Psoas muscle (tissue), 7 donors: ENCODE measurements at regions not wholly inside any gene's neighbourhood (a gene's known extent, or its start where the extent isn't known, plus 50 kb on each side); places are given as distances from the start of the nearest gene placed in this dataset.

Source experiments
- ATAC-seq, 4 donors: fragments of 200-7000 bp; cut with Tn5 transposase; one replicate each; pipeline ENCODE4 v1.9.1; 2020; ENCODE audit warnings: moderate library complexity in 3 of 4, mild to moderate bottlenecking in 2 of 4
- DNase-seq, 2 donors: peaks; one replicate each; pipeline ENCODE4 v3.0.0-alpha.2; 2020
- H3K27ac ChIP-seq: fragments of 200-600 bp; one replicate; pipeline ENCODE4 v1.8.0; 2022
- H3K27me3 ChIP-seq, 3 donors: fragments of 200-600 bp in 1 of 3; one replicate each; pipeline versions ENCODE4 v1.6.1 to v1.8.0; 2013 to 2022; ENCODE audit warnings: low read length in 2 of 3, mild to moderate bottlenecking in 2 of 3, moderate library complexity in 1 of 3; ENCODE audit not compliant: insufficient read depth in 3 of 3
- H3K36me3 ChIP-seq, 2 donors: fragments of 200-600 bp in 1 of 2; one replicate each; pipeline versions ENCODE4 v1.6.1 to v1.8.0; 2013 to 2022; ENCODE audit warnings: low read depth in 1 of 2, mild to moderate bottlenecking in 1 of 2, moderate library complexity in 1 of 2; ENCODE audit not compliant: insufficient read depth in 1 of 2
- H3K4me1 ChIP-seq: fragments of 200-600 bp; one replicate; pipeline ENCODE4 v1.8.0; 2022
- H3K4me3 ChIP-seq: fragments of 200-600 bp; one replicate; pipeline ENCODE4 v1.8.0; 2022; ENCODE audit warnings: mild to moderate bottlenecking
- H3K9me3 ChIP-seq: fragments of 200-600 bp; one replicate; pipeline ENCODE4 v1.8.0; 2022
- CTCF ChIP-seq: fragments of 200-600 bp; IDR thresholded peaks from one replicate; pipeline ENCODE4 v1.8.0; 2022; ENCODE audit warnings: antibody characterized with exemption
- WGBS, 3 donors: extraction: QIAGEN DNeasy Blood & Tissue Kit; methylation state at CpG; one replicate each; pipeline versions ENCODE4 v1.1.6 to v1.1.7; 2013; 5-methylcytosine and 5-hydroxymethylcytosine counted together
- intact Hi-C, 2 donors: fragments of 100-400 bp; cut with DNase I; formaldehyde crosslinking; loops; one replicate each; pipeline versions ENCODE4 v1.11.0 to v1.14.2; 2022
- donor health status: healthy with polysubstance abuse.
- donor health status: DM: no; HTN: no; CAD: no; lungs with moderate emphysema.
- donor health status: Bipolar disorder and iron deficiency.
- donor health status: healthy.
- donor health status: DM: yes; HTN: yes; CAD: no.
- donor health status: DM: no; HTN: no; CAD: no.
- donor health status: DM: yes; HTN: yes; CAD: no.

DNA sequence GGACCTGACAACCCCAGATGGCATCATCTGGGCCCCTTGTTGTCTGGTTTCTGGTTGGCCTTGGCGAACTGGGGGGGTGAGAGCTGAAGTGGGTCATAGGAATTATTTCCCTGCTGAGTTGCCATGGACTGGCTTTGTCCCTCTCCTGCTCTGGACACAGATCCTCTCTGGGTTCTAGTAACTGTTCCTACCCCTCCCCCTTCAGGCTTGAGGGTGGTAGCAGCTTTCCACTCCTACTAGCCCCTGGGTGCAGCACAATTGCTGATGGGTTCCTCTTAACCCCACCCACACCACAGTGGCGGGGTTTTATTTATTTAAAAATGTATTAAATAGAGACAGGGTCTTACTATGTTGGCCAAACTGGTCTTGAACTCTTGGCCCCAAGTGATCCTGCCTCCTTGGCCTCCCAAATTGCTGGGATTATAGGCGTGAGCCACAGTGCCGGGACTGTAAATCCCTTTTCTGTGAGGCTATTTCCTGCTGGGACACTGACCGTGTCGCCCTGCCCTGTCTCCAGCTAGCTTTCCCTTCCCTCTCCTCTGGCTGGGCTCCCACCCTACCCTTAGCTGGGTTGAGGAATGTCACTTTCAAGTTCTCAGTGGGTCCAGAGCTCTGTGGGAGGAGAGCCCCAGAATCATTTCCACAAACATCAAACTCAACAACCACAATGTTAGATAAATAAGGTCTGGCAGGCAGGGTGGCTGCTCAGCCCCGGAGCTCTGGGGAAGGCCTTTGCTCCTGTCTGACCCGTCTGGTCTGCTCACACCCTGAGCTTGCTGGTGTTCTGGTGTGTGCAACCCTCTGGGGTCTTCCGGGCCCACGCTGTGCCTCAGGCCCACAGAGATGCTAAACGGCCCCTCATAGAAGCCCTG lies 112.7 kb upstream of the WNT4 start:
- H3K27me3 ChIP-seq = peaks cover 0 to 5% (median 0%) of the 10 kb centered on the region in 3 donors
- no peak overlapping the region for H3K27ac ChIP-seq
- H3K9me3 ChIP-seq = no peaks in the 10 kb centered on the region
- peaks cover 27% of the 10 kb centered on the region for H3K4me1 ChIP-seq
- intact Hi-C loops = no loop called here
- no peaks in the 10 kb centered on the region for H3K36me3 ChIP-seq
- H3K4me3 ChIP-seq = no peak overlapping the region
- TF ChIP-seq CTCF = no peak
- ATAC-seq (no peak), DNase-seq (no peak)
- 65 to 75% (median 68%) methylated on average over 11 of the region's 11 CpGs for WGBS, 3 donors

DNA sequence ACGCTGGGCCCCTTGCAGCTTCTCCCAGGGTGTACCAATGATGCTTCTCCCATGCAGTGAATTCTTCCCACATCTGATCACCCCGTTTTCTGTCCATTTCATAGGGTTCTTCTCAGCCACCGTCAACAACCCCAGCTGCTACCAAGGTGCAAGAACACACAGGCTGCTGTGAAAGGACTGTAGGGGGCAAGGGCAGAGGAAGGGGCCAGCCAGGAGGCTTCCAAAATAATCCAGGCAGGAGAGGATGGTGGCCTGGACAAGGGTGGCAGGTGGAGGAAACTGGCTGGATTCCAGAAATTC lies 113.3 kb upstream of the WNT4 start:
- 73 to 81% (median 80%) methylated on average over 3 of the region's 3 CpGs for WGBS, 3 donors
- no peak for TF ChIP-seq CTCF
- H3K27me3 ChIP-seq = peaks cover 0 to 5% (median 0%) of the 10 kb centered on the region in 3 donors

GRCh38 chr1:22257290-22258275 lies 114.7 kb upstream of the WNT4 start:
- no peak for ATAC-seq
- Histone ChIP-seq H3K36me3 (no peaks in the 10 kb centered on the region), H3K27me3 (peaks cover 0 to 5% (median 0%) of the 10 kb centered on the region in 3 donors), H3K4me3 (no peak overlapping the region), H3K4me1 (peaks cover 16% of the 10 kb centered on the region), H3K9me3 (no peaks in the 10 kb centered on the region), H3K27ac (no peak overlapping the region)
- no peak for TF ChIP-seq CTCF
- intact Hi-C loops = no loop called here
- WGBS, 3 donors = 74 to 75% (median 75%) methylated on average over 31 to 32 of the region's 32 CpGs
- no peak for DNase-seq

More for the DNA sequence above, 113.3 kb upstream of the WNT4 start:
- no peak overlapping the region for H3K4me3 ChIP-seq
- H3K4me1 ChIP-seq = peaks cover 27% of the 10 kb centered on the region
- no peak overlapping the region for H3K27ac ChIP-seq
- ATAC-seq (no peak), DNase-seq (no peak)
- no peaks in the 10 kb centered on the region for H3K36me3 ChIP-seq
- H3K9me3 ChIP-seq = no peaks in the 10 kb centered on the region
- intact Hi-C loops = no loop called here

- peaks cover 7% of the 10 kb centered on the region for H3K4me1 ChIP-seq
- intact Hi-C loops = no loop called here
- no peaks in the 10 kb centered on the region for H3K9me3 ChIP-seq
- no peak for TF ChIP-seq CTCF
- DNase-seq (no peak), ATAC-seq (no peak)
- H3K27me3 ChIP-seq = peaks cover 0 to 3% (median 0%) of the 10 kb centered on the region in 3 donors
- H3K36me3 ChIP-seq = no peaks in the 10 kb centered on the region
- 59 to 75% (median 71%) methylated on average over 6 of the region's 6 CpGs for WGBS, 3 donors
- no peak overlapping the region for H3K4me3 ChIP-seq
- H3K27ac ChIP-seq = no peak overlapping the region
These were observed 115.8 kb upstream of the WNT4 start for GRCh38 chr1:22258698-22259097.
